NCI-H187 (cell line): ENCODE measurements at regions not wholly inside any gene's neighbourhood (a gene's known extent, or its start where the extent isn't known, plus 50 kb on each side); places are given as distances from the start of the nearest gene placed in this dataset.

ENCODE experiments used
- DNase-seq, 2 experiments: peaks; one replicate each; lab custom pipeline; 2025; lab: John Stamatoyannopoulos, UW

DNA sequence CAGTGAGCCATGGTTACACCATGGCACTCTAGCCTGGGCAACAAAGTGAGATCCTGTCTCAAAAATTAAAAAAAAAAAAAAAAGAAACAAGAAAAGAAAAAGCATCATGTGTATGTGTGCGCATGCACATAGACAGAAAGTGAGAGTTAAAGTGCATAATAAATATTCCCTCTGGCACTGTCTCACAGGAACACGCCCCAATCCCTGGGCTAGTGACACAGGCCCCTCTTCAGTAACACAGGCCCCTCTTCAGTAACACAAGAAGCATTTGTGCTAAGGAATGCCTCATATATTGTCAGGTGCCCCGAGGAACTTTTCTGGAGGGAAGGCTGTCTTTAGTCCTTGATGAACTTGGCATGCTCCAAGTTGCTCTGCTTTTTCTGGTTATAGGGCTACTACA, 57.5 kb downstream of the RPL27A start:
- no peak for DNase-seq

DNA sequence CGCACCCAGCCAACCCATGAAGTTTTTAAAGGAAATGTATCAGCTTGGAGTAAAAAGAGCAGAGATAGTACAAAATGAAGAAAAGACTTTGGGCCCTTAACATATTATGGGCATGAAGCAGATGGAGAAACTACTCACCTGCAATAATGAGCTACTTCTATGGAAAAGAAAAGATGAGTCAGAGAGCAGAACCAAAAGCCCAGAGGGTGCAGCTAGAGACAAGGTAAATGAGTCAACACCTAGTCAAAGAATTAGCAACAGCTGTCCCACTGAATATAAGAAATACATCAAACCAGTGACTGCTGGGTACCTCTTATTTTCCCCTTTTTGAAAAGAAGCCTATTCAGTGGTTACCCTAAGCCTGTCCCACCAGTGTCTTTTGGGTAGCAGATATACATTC, 61.8 kb downstream of the RPL27A start:
- DNase-seq = no peak

DNA sequence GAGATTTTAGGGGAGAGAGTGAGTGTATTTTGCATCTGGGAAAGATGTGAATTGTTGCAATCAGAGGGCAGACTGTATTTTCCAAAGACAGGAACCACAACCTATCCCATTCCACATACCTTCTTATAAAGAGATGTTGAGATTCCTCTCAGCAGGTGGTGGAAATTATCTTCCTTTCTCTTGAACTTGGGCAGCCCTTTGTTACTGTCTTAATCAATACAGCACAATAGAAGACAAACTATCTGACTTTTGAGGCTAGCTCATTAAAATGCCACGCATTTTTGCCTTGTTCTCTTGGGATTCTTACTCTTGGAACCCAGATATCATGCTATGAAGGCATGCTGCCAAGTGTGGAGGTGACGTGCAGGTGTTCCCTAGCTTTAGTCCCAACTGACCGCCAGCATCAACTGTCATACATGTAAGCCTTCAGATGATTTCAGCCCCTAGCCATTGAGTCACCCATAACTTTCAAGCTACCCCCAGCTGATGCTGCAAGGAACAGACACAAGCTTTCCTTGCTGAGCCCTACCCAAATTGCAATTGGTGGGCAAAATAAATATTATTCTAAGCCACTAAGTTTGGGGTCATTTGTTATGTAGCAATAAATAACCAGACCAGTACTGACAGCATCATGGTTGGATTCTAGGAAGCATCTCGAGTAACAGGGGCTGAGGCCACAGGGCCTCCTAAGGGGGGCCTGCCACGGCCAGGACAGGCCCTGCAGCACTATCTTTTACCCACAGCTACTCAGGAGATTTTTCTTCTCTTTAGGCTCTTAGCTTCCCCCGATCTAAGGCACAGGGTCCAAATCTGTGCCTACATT, 63.0 kb downstream of the RPL27A start:
- no peak for DNase-seq

DNA sequence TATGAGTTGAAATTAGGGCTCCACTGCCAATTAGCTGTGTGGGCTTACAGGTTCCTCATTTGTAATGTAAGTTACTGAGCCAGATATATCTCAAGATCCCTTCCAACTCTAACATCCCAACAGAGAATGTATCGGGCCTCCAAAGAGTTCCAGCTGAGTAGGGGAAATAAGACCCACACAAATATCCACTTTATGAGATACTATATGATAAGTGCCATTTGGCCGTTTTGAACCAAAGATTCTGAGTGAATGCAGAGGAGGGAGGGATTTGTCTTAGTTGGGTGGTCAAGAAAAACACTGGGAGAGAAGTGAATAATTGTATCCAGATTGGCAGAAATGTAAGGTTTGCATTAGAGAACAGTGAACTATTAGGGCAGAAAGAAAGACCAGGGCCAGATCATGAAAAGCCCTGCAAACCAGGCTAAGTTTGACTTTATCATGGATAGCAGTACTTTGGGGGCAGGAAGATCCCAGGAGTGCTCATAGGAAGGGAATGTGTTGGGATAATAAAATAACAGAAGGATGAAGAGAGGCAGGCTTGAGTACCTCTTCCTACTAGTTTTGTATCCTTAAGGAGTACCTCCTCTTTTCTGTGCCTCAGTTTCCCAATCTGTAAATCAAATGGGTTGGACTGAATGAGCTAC, 63.9 kb downstream of the RPL27A start:
- DNase-seq = no peak

DNA sequence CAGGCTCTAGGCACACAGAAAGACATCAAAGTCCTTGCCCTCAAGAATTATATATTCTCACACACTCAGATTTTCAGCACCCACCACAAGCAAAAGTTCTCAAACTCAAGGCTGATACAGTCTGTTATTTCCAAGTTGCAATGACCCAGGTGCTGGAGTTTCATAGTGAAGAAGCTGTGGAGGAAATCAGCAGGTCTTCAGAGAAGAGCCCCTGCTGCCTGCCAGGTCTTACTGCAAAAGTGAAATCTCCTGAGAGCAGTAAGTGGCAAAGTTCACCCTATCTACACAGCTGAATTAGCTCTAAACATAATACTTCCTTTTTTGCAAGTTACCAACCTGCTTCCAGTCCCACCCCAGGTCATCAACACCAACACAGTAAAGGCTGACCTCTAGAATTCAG, 64.6 kb downstream of the RPL27A start:
- DNase-seq = no peak

DNA sequence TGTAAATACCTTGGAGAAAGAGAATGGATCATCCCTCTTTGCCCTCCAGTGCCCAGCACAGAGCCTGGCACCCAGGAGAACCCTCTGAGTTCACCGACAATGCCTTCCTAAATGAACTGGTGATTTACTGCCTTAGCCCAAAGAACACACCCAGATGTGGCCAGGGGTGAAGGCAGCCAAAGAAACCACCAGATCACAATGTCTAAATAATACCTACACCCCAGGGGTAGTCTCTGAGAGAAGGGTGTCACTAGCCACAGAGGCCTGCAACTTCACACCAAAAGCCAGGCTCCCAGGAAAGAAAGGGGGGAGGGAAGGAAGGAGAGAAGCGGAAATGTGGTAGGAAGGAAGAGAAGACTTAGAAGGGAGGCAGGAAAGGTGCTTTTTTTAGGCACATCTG, 65.7 kb downstream of the RPL27A start:
- no peak for DNase-seq

DNA sequence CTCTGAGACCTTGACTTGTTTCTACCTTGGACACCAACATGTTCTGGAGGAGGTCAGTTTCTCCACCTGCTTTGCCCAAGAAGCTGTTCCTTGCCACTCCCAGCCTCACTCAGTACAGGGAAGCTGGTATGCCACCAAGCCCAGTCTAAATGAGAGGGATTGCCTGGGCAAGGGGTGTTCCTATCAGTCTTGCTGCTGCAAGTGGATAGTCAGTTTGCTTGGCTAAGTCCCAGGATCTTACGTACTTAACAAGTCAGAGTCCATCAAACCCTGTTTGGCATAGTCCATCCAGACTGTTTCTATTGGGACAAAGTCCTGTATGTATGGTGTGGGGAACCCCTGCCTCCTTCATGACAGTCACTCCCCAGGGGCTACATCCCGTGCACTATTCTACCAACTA, 66.6 kb downstream of the RPL27A start:
- DNase-seq = no peak

DNA sequence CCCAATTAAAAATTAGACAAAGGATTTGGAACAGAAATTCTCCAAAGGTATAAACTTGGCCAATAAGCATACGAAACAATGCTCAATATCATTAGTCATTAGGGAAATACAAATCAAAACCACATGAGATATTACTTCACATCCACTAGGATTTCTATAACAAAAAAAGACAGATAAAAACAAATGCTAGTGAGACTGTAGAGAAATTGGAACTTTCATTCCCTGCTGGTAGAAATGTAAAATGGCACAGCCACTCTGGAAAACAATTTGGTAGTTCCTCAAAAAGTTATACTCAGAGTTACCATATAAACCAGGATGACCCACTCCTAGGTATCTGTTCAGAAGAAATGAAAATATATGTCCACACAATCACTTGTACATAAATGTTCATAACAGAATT, 71.6 kb downstream of the RPL27A start:
- DNase-seq = no peak

DNA sequence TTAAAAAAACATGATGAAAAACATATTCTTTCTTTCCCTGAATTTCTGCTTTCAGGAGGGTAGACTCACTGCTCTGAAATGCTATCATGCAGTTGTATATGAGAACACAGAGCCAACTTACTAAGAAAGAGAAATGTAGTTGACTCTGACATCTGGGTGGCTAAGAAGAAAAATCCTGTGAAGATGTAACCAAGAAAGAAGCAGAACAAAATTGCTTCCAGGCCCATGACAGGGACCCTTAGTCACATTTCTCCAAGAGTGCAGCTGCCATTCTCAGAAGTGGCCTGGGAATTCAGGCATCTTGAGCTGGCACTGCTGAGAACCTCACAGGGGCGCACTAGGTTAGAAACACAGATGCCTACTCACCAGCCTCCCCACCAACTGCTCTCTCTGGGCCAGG, 73.6 kb downstream of the RPL27A start:
- DNase-seq = no peak

DNA sequence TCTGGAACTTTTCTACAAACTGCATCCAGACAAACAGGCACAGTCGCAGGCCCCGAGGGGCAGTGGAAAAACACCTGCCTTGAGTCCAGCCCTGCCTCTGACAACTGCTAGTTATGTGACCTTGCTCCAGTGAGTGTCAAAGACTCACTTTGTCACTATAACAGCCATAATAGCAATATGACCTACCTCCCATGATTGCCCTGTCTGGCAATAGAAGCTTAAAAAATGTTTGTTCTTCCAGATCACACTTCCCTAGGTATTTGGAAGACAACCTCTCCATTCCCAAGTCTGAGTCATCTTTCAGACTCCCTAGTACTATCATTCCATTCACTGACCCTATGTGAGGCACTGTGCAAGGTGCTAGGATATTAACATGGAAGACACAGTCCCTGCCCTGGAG, 74.5 kb downstream of the RPL27A start:
- DNase-seq = no peak

DNA sequence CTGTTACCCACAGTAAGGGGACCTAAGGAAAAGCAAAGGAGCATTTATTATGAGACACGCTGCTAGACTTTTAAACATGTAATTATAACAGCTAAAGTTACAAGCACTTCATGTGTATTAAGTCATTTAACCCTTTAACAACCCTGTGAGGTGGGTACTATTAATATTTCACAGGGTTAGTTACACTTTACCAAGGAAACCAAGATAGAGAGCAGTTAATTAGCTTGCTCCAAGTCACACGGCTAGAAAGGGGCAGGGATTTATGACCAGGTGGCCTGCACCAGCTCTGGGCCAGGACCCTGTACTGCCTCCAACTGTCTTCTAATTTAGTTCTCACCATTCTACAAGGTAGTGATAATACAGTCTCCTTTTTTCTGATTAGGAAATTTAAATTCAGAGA, 74.9 kb downstream of the RPL27A start:
- DNase-seq = no peak

DNA sequence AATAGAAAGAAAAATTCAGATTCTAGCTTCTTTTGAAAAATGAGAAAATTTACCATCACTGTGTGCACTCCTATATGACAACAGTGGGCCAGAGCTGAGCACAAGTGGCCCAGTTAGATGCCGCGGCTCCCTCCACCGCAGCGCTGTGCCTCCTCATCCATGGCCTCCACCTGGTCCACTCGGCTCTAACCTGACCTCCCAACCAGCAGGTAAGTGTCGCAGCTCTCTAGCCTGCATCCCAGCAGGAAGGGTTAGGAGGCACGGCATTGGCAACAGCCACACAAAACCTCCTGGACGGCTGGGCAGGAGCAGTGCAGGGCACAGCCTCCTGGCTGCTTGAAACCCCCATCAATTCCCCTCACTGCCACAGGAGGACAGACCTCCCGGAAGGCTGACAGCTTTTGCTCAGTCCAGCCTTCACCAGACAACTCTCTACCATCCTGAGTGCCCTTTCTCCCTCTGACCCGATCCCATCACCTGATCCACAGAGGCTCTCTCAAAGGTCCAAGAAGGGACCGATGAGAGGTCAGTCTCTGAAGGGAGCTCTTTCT, 76.1 kb downstream of the RPL27A start:
- no peak for DNase-seq

DNA sequence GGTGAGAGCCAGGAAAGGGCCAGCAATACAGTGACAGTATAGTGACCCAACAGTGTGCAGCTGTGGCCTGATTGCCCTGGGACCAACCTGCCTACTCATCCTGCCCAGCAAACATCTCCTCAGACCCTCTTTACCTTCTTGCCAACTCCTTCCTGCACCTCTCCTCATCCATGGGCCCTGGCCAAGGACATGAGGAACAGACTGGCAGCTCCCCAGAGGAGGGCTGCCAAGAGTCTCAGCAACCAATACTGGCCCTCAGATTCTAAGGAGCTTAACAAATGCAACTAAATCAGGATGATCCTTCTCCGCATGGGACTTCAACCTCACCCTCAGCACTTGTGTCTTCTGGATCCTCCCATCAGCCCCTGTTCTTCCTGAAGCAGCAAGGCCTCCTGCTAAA, 77.0 kb downstream of the RPL27A start:
- no peak for DNase-seq

DNA sequence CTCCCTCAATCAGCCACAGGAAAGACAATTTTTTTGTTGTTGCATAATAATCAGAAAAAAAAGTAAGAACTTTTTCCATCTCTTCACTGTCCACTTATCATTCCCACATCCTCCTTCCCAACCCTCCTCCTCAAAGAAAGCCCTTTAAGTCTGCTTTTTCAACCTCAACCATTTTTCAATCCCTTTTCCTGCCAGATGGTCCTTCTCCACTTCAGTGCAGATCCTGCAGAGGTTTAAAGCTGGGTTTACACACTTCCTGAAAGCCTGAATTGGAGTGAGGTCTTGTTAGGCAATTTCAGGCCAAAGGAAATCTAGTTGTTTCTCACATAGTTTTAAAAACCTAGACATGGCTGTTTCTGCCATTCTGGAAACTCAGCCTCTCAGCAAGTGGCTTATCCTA, 78.3 kb downstream of the RPL27A start:
- DNase-seq = no peak

DNA sequence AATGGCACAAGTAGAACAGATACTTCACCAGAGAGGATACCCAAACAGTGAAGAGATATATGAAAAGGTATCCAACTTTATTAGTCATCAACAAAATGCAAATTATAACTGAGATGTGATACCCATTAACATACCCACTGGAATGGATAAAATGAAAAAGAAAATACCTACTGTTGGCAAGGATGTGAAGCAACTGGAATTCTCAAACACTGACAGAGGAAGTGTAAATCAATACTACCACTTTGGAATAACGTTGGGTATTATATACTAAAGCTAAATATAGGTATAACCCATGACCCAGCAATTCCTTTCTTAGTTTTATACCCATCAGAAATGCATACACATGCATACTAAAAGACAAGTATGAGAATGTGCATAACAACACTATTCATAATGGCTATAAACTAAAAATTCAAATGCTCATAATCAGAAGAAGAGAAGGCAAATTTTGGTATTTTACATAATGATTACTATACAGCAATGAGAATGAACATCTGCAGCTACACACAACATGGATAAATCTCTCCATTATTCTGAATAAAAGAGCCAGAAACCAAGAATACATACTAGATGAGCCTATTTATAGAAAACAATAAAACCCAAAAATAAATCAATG, 80.6 kb downstream of the RPL27A start:
- DNase-seq = no peak

DNA sequence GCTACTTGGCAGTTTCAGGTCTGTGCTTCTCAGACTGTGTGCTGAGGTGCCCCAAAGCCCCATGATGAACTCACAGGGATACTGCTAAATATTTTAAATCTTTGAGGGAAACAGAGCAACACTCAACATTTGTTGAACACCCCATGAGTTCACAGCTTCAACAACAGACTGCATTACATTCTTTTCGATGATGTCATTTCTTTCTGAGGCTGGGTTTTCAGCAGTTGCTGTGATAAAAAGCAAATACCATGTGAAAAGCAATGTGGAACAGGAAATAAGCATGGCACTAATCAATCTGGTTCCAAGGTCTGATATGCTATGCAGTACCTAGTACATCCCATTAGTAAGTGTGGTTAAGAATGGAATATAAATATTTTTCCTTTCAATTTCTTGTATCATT, 82.7 kb downstream of the RPL27A start:
- no peak for DNase-seq

DNA sequence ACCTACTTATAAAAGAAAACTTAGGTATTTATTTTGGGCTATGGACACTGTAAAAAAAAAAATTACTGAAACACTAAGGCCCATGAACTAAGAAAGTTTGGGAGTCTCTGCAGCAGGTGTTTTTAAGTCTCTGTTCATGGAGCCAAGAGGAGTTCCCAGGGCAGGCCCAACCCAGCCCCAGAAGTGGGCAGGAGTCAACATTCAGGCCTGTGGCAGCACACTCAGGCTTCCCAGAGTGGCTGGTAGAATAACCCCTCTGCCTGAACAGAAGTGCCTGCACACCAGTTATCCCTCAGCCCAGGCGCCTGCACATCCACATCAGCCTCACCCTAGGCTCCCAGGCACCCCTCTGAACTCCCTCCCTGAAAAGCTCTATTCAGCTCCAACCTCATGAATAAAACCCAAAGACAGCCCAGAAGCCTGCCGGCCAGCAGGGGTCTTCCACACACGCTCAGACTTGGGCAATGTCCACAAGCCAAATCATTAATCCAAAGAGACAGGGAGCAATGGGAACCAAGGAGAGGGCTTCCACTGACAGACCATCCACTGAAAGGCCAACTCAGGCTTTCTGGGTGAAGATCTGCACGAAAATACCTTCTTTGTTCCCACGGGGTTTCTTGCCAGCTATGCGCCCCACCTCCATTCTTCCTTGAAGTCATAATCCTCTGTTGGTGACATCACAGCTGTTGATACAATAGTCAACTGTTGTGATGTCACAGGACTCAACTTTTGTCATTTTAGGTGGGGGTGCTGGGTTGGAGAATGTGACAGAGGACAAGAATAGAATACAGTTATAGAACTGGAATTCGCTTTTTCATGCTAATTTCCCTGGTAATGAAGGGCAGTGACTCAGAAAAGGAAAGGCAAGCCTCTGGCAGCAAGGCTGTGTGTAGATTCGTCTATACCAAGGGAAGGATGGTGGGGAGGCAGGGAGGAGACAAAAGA, 83.7 kb downstream of the RPL27A start:
- DNase-seq = no peak

DNA sequence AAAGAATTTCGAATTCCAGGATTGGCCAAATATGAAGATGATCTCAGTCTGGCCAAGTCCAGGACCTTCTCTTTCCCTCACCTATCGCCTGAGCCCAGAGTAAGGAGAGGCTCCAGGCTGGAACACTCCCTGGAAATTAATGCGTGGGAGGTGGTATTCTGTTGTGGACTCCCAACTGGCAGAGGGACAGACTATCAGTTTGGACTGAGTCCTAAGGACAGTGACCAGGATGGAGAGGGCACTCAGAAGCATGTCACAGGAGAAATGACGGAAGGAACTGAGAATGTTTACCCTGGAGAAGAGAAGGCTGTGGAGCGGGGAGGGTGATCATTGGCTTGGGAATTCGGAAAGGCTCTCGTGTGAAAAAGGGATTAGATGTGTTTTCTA, 84.4 kb downstream of the RPL27A start:
- DNase-seq = no peak

DNA sequence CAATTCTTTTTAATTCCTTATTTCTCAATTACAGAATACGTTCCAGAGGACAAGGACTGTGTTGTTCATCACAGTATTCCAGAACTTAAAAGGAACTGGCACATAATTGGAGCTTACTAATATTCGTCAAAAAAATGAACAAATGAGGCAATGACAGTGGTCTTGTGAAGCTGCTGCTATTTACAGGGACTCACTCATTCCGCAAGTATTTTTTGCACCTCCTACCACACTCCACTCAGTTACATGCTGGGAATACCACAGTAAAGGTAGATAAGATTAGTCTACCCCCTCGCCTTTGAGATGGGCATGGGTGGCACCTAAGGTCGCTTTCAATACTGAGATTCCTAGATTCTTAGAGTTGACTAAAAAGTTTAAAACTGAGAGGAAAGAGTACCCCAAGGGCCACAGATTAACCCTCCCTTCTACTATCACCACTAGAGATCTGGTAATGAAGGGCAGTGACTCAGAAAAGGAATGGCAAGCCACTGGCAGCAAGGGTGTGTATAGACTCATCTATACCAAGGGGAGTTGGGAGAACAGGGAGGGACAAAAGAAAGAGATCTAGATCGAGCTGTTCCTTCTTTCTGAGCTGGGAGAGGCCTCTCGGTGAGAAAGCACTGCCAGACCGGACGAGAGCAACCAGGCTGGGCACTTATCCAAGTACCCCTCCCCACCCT, 85.0 kb downstream of the RPL27A start:
- DNase-seq = no peak

DNA sequence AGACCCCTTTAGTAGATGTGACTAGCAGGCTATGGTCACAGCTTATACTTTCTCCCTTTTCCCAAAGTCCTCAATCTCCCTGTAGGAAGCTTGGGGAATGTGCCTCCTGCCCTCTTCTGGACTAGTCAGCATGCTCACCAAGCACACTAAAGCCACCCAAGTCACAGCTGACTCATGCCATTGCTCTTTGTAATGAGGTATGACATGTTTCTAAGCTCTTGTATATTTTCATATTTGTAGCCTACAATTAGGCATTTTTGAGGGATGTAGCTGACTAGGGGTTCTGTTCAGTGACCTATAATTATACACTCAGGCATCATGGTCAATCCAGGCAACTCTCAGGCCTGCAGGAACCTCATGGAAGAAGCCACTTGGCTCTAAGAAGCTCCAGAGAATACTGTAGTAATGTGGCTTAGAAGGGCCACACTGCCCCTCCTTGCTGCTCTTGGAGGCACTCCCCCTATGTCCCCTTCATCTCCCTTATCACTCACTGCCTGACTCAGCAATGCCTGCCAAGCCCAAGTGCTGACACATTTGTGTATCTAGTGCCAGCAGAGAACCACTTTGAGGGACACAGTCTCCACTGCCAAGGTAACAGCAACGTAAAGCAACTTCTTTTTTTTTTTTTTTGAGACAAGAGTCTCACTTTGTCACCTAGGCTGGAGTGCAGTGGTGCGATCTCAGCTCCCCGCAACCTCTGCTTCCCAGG, 86.2 kb downstream of the RPL27A start:
- no peak for DNase-seq
